RPMI8226 (cell line): ENCODE measurements at regions not wholly inside any gene's neighbourhood (a gene's known extent, or its start where the extent isn't known, plus 50 kb on each side); places are given as distances from the start of the nearest gene placed in this dataset.

Source experiments
- DNase-seq: peaks from one replicate; pipeline ENCODE4 v3.0.0-alpha.2; 2015

- DNase-seq, result no peak
These were observed 195.0 kb upstream of the RHOBTB1 start for GRCh38 chr10:61138708-61139591.

GRCh38 chr10:61136139-61136538 is 192.2 kb upstream of the RHOBTB1 start:
- DNase-seq, result no peak

GRCh38 chr10:61135276-61135721 is 191.3 kb upstream of the RHOBTB1 start:
- DNase-seq, result no peak

GRCh38 chr10:61130366-61130765 is 186.4 kb upstream of the RHOBTB1 start:
- no peak for DNase-seq

GRCh38 chr10:61128196-61128595 is 184.2 kb upstream of the RHOBTB1 start:
- DNase-seq, result no peak

GRCh38 chr10:61125560-61126170 is 181.7 kb upstream of the RHOBTB1 start:
- no peak for DNase-seq

- peak; percentile 4 for DNase-seq
These were observed 181.0 kb upstream of the RHOBTB1 start for GRCh38 chr10:61124756-61125530.

GRCh38 chr10:61120805-61121204 is 176.8 kb upstream of the RHOBTB1 start:
- DNase-seq, result no peak

- DNase-seq, result no peak
These were observed 175.6 kb upstream of the RHOBTB1 start for GRCh38 chr10:61119573-61119972.

- DNase-seq, result no peak
These were observed 171.9 kb upstream of the RHOBTB1 start for GRCh38 chr10:61115897-61116296.

GRCh38 chr10:61112771-61113170 is 168.8 kb upstream of the RHOBTB1 start:
- DNase-seq, result no peak

- no peak for DNase-seq
These were observed 167.0 kb upstream of the RHOBTB1 start for GRCh38 chr10:61110936-61111335.

GRCh38 chr10:61110188-61110844 is 166.3 kb upstream of the RHOBTB1 start:
- no peak for DNase-seq

- DNase-seq, result no peak
These were observed 164.9 kb upstream of the RHOBTB1 start for GRCh38 chr10:61108915-61109314.

- DNase-seq, result no peak
These were observed 156.9 kb upstream of the RHOBTB1 start for GRCh38 chr10:61100887-61101286.

- no peak for DNase-seq
These were observed 155.8 kb upstream of the RHOBTB1 start for GRCh38 chr10:61099756-61100155.

- no peak for DNase-seq
These were observed 155.0 kb upstream of the RHOBTB1 start for GRCh38 chr10:61098966-61099365.

GRCh38 chr10:61097026-61097425 is 153.0 kb upstream of the RHOBTB1 start:
- DNase-seq, result no peak

GRCh38 chr10:61096056-61096455 is 152.1 kb upstream of the RHOBTB1 start:
- DNase-seq, result no peak

GRCh38 chr10:61091531-61091930 is 147.5 kb upstream of the RHOBTB1 start:
- DNase-seq, result no peak

GRCh38 chr10:61089251-61089650 is 145.3 kb upstream of the RHOBTB1 start:
- DNase-seq, result no peak

- DNase-seq, result no peak
These were observed 140.5 kb upstream of the RHOBTB1 start for GRCh38 chr10:61084493-61084892.

- no peak for DNase-seq
These were observed 137.3 kb upstream of the RHOBTB1 start for GRCh38 chr10:61081301-61081700.
